Muscle layer of colon (tissue), 2 donors: ENCODE measurements at regions not wholly inside any gene's neighbourhood (a gene's known extent, or its start where the extent isn't known, plus 50 kb on each side); places are given as distances from the start of the nearest gene placed in this dataset.
"Not testable (repeated sequence)": the region's sequence is repeated elsewhere in the genome, so short reads cannot be mapped to it uniquely, and the experiment has no call there.

Source experiments
- H3K27ac ChIP-seq: one replicate; pipeline ENCODE4 v1.7.0; 2013; ENCODE audit warnings: low read depth, mild to moderate bottlenecking, low read length, moderate library complexity
- H3K27me3 ChIP-seq, 2 donors: one replicate each; pipeline ENCODE4 v1.7.0; 2013; ENCODE audit warnings: low read length in 2 of 2, mild to moderate bottlenecking in 2 of 2; ENCODE audit not compliant: insufficient read depth in 2 of 2, control insufficient read depth in 1 of 2
- H3K36me3 ChIP-seq: one replicate; pipeline ENCODE4 v1.7.0; 2013; ENCODE audit warnings: mild to moderate bottlenecking, low read length; ENCODE audit not compliant: insufficient read depth
- H3K4me1 ChIP-seq: one replicate; pipeline ENCODE4 v1.7.0; 2013; ENCODE audit warnings: mild to moderate bottlenecking, low read length; ENCODE audit not compliant: insufficient read depth
- H3K4me3 ChIP-seq, 2 donors: one replicate each; pipeline ENCODE4 v1.7.0; 2013; ENCODE audit warnings: low read length in 2 of 2, low read depth in 1 of 2, mild to moderate bottlenecking in 1 of 2, moderate library complexity in 1 of 2
- H3K9ac ChIP-seq: one replicate; pipeline ENCODE4 v1.7.0; 2013; ENCODE audit warnings: low read length
- H3K9me3 ChIP-seq: one replicate; pipeline ENCODE4 v1.7.0; 2013; ENCODE audit warnings: mild to moderate bottlenecking, low read length
- donor health status: abdominal sarcoma.
- donor health status: Adenocarcinoma of cecum.

GRCh38 chr6:126721581-126722160 is 381.8 kb downstream of the CENPW start:
- Histone ChIP-seq H3K36me3 (no peaks in the 10 kb centered on the region), H3K9me3 (no peaks in the 10 kb centered on the region), H3K9ac (no peak overlapping the region), H3K4me1 (no peaks in the 10 kb centered on the region), H3K4me3 (no peak overlapping the region), H3K27me3 (no peaks in the 10 kb centered on the region), H3K27ac (no peak overlapping the region)

GRCh38 chr6:126722411-126722810 is 382.5 kb downstream of the CENPW start:
- H3K4me1 ChIP-seq = no peaks in the 10 kb centered on the region
- H3K9ac ChIP-seq = no peak overlapping the region
- no peak overlapping the region for H3K4me3 ChIP-seq

GRCh38 chr6:126723541-126724170 is 383.7 kb downstream of the CENPW start:
- Histone ChIP-seq H3K4me3 (no peak overlapping the region), H3K4me1 (no peaks in the 10 kb centered on the region), H3K27ac (no peak overlapping the region), H3K36me3 (no peaks in the 10 kb centered on the region), H3K9ac (no peak overlapping the region), H3K9me3 (no peaks in the 10 kb centered on the region), H3K27me3 (no peaks in the 10 kb centered on the region)

More at GRCh38 chr6:126722411-126722810, 382.5 kb downstream of the CENPW start:
- no peak overlapping the region for H3K27ac ChIP-seq
- no peaks in the 10 kb centered on the region for H3K27me3 ChIP-seq
- H3K36me3 ChIP-seq = no peaks in the 10 kb centered on the region
- H3K9me3 ChIP-seq = no peaks in the 10 kb centered on the region

GRCh38 chr6:126724821-126725220 is 384.9 kb downstream of the CENPW start:
- H3K9me3 ChIP-seq = no peaks in the 10 kb centered on the region
- no peaks in the 10 kb centered on the region for H3K27me3 ChIP-seq
- H3K4me3 ChIP-seq = no peak overlapping the region
- H3K27ac ChIP-seq = no peak overlapping the region
- H3K9ac ChIP-seq = no peak overlapping the region
- H3K36me3 ChIP-seq = no peaks in the 10 kb centered on the region
- no peaks in the 10 kb centered on the region for H3K4me1 ChIP-seq

GRCh38 chr6:126726454-126726853 is 386.5 kb downstream of the CENPW start:
- not testable (repeated sequence) for H3K27ac ChIP-seq, H3K9me3 ChIP-seq, H3K4me3 ChIP-seq, H3K4me1 ChIP-seq, H3K9ac ChIP-seq, H3K36me3 ChIP-seq, H3K27me3 ChIP-seq

GRCh38 chr6:126738146-126738545 is 380.3 kb upstream of the RSPO3 start:
- no peak overlapping the region for H3K4me3 ChIP-seq
- H3K9me3 ChIP-seq = no peaks in the 10 kb centered on the region
- H3K9ac ChIP-seq = no peak overlapping the region
- H3K4me1 ChIP-seq = peaks cover 12% of the 10 kb centered on the region
- no peaks in the 10 kb centered on the region for H3K36me3 ChIP-seq
- no peaks in the 10 kb centered on the region for H3K27me3 ChIP-seq
- no peak overlapping the region for H3K27ac ChIP-seq

GRCh38 chr6:126738641-126739040 is 379.8 kb upstream of the RSPO3 start:
- Histone ChIP-seq H3K27ac (no peak overlapping the region), H3K9me3 (no peaks in the 10 kb centered on the region)

GRCh38 chr6:126743076-126743475 is 375.4 kb upstream of the RSPO3 start:
- H3K4me1 ChIP-seq = peaks cover 6% of the 10 kb centered on the region
- H3K27ac ChIP-seq = no peak overlapping the region
- no peak overlapping the region for H3K4me3 ChIP-seq
- no peaks in the 10 kb centered on the region for H3K27me3 ChIP-seq
- no peaks in the 10 kb centered on the region for H3K36me3 ChIP-seq
- H3K9me3 ChIP-seq = no peaks in the 10 kb centered on the region
- H3K9ac ChIP-seq = no peak overlapping the region

More at GRCh38 chr6:126738641-126739040, 379.8 kb upstream of the RSPO3 start:
- H3K4me1 ChIP-seq = peaks cover 12% of the 10 kb centered on the region
- no peaks in the 10 kb centered on the region for H3K36me3 ChIP-seq
- no peak overlapping the region for H3K4me3 ChIP-seq
- no peaks in the 10 kb centered on the region for H3K27me3 ChIP-seq
- H3K9ac ChIP-seq = no peak overlapping the region

- Histone ChIP-seq H3K9ac (no peak overlapping the region), H3K27ac (no peak overlapping the region), H3K36me3 (no peaks in the 10 kb centered on the region), H3K9me3 (no peaks in the 10 kb centered on the region), H3K4me3 (no peak overlapping the region), H3K4me1 (no peaks in the 10 kb centered on the region), H3K27me3 (no peaks in the 10 kb centered on the region)
Measured at GRCh38 chr6:126747728-126748540, 370.5 kb upstream of the RSPO3 start.

- Histone ChIP-seq H3K9me3 (no peaks in the 10 kb centered on the region), H3K4me1 (no peaks in the 10 kb centered on the region), H3K9ac (no peak overlapping the region)
Measured at GRCh38 chr6:126753606-126754005, 364.9 kb upstream of the RSPO3 start.

GRCh38 chr6:126761854-126762253 is 356.6 kb upstream of the RSPO3 start:
- peaks cover 16% of the 10 kb centered on the region for H3K4me1 ChIP-seq
- H3K9ac ChIP-seq = peak overlapping the region; percentile 19
- H3K9me3 ChIP-seq = no peaks in the 10 kb centered on the region
- H3K27me3 ChIP-seq = no peaks in the 10 kb centered on the region
- H3K4me3 ChIP-seq = no peak overlapping the region
- H3K27ac ChIP-seq = no peak overlapping the region
- no peaks in the 10 kb centered on the region for H3K36me3 ChIP-seq

More at GRCh38 chr6:126753606-126754005, 364.9 kb upstream of the RSPO3 start:
- H3K4me3 ChIP-seq = no peak overlapping the region
- H3K27me3 ChIP-seq = no peaks in the 10 kb centered on the region
- no peak overlapping the region for H3K27ac ChIP-seq
- H3K36me3 ChIP-seq = no peaks in the 10 kb centered on the region
